Keratinocyte (primary cell): ENCODE measurements at regions not wholly inside any gene's neighbourhood (a gene's known extent, or its start where the extent isn't known, plus 50 kb on each side); places are given as distances from the start of the nearest gene placed in this dataset.

Experiments
- EZH2 ChIP-seq: IDR thresholded peaks from one replicate; pipeline ENCODE4 v1.6.1; 2012; ENCODE audit warnings: inconsistent platforms, mild to moderate bottlenecking, low read length, moderate library complexity
- TF ChIP-seq, protein P1 (sequence below), 3 experiments: IDR thresholded peaks in 1 of 3; conservative IDR thresholded peaks in 1 of 3; optimal IDR thresholded peaks in 1 of 3; 2 replicates in 2 of 3; 3 replicates in 1 of 3; pipeline versions ENCODE3 to v1.5.1; 2011; ENCODE audit warnings: low read length in 3 of 3, mild to moderate bottlenecking in 3 of 3, moderate library complexity in 2 of 3, control low read depth in 1 of 3, inconsistent platforms in 1 of 3; ENCODE audit not compliant: insufficient read depth in 2 of 3; ENCODE audit errors: extremely low read depth in 1 of 3

DNA sequence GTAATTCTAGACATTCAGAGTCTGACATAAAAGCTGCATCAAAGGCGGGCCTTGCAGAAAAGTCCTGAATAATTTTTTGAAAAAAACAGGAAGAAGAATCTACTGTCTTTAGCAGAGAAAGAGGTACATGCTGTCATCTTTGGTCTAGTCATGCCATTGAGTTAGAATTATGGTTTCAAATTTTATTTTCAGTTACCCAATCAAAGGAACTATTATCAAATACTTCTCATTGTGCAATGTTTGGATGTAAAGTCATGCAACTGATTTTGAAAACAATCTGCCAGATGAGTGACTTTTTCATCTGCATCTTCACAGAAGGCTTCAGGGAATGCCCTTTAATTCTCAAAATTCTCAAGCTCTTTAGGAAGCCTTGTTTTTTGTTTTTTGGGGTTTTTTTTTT is 803.5 kb downstream of the FLRT2 start:
- TF ChIP-seq, protein P1, sequence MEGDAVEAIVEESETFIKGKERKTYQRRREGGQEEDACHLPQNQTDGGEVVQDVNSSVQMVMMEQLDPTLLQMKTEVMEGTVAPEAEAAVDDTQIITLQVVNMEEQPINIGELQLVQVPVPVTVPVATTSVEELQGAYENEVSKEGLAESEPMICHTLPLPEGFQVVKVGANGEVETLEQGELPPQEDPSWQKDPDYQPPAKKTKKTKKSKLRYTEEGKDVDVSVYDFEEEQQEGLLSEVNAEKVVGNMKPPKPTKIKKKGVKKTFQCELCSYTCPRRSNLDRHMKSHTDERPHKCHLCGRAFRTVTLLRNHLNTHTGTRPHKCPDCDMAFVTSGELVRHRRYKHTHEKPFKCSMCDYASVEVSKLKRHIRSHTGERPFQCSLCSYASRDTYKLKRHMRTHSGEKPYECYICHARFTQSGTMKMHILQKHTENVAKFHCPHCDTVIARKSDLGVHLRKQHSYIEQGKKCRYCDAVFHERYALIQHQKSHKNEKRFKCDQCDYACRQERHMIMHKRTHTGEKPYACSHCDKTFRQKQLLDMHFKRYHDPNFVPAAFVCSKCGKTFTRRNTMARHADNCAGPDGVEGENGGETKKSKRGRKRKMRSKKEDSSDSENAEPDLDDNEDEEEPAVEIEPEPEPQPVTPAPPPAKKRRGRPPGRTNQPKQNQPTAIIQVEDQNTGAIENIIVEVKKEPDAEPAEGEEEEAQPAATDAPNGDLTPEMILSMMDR (optimal IDR thresholded peaks at IDR 0.05 in 1 of 3, IDR thresholded peaks at IDR 0.05 in 1 of 3, conservative IDR thresholded peaks at IDR 0.05 in 1 of 3; ENCODE audit: extremely low read depth in 1 of 3, insufficient read depth in 2 of 3, low read length in 3 of 3) = no peak
- TF ChIP-seq EZH2 = no peak
